NCI-H187 (cell line): ENCODE measurements at regions not wholly inside any gene's neighbourhood (a gene's known extent, or its start where the extent isn't known, plus 50 kb on each side); places are given as distances from the start of the nearest gene placed in this dataset.
"Not testable (repeated sequence)": the region's sequence is repeated elsewhere in the genome, so short reads cannot be mapped to it uniquely, and the experiment has no call there.

ENCODE experiments used
- DNase-seq, 2 experiments: peaks; one replicate each; lab custom pipeline; 2025; lab: John Stamatoyannopoulos, UW

GRCh38 chr4:33067221-33067620, 2347.1 kb downstream of the PCDH7 start:
- no peak for DNase-seq

DNA sequence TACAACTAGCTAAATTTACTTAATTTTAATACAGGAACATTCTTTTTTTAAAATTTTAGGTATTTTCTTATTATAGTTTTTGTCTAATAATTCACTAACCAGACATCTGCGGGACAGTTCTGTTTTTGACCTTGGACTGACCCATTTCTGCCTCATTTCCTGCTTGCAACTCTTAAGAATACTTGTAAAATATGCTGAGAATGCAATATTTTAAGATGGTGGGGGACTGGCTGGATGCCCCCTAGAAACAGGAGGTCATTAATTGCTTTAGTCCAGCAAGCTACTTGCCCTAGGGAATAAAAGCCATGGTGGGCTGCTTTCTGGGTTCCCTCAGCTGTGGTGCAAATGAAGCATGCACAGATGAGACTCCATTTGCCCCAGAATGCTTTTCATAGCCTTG, 2348.4 kb downstream of the PCDH7 start:
- DNase-seq, result no peak

- DNase-seq, result no peak
Observed at GRCh38 chr4:33071535-33071934, 2351.4 kb downstream of the PCDH7 start.

DNA sequence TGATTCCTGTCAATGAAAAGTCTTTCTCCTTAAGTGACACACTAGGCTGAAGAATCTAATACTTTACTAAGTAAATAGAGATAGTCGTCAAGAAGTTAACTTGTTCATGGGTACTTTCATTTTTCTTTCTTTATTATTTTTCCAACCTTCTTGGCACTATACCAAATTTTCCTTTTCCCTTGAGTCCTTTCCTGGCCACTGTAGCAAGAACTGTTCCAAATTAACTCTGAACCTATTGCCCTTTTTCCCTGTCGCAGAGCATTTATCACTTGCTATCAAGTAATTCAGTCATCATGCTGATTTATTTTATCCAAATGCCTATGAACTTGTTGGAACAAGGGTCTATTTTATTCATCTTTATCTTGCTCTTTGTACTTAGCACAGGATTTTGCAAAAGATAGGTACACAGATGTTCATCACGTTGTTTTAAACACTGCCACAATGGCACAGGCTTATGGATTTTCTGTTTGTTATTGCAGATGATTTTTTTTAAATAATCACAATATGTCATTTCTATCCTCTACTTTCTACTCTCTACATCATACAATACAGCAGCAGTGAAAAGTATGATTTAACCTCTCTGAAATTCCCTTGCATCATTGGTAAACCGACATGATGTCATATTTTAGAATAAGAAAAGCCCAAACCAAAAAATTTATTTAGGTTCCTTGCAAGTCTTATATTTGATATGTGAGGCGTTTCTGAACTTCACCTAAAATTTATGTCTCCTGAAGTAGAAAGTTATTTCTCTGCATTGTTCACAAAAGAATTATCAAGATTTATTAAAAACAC, 2352.3 kb downstream of the PCDH7 start:
- DNase-seq, result no peak

- no peak for DNase-seq
Observed at GRCh38 chr4:33073811-33074210, 2353.6 kb downstream of the PCDH7 start.

DNA sequence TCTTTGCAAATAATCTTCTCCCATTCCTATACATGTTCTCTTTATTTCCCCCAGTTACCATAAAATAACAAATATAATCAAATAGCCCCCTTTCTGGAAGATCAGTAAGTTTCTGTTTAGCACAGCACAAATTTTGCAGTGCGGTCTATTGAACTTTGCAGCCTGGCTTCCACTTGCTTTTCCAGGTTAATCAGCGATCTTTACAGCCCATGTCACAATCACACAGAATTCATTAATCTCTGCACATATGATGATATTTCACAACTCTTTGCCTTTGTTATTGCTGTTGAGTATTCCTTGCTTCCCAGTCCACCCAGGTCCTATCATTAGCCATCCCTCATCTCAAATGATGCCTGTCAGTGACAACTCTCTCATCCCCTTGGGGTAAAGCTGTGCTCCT, 2358.0 kb downstream of the PCDH7 start:
- DNase-seq, result no peak

DNA sequence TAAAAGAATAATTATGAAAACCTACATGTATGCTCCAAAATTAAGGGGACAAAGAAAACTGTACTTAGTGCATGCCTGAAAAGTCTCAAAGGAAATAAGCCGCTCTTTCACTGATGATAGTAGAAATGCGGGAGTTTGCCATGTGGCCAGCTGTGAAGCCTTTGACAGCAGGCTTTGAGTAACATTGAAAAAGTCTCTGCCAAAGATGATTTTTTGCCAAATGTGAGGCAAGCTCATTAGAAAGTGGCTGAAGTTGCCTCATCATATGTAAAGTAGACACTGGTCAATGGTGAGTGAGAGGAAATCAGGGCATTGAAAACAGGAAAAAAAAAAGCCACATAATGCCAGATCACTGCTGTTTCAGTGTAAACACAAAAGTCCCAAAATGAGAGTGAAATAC, 2360.1 kb downstream of the PCDH7 start:
- DNase-seq, result no peak

DNA sequence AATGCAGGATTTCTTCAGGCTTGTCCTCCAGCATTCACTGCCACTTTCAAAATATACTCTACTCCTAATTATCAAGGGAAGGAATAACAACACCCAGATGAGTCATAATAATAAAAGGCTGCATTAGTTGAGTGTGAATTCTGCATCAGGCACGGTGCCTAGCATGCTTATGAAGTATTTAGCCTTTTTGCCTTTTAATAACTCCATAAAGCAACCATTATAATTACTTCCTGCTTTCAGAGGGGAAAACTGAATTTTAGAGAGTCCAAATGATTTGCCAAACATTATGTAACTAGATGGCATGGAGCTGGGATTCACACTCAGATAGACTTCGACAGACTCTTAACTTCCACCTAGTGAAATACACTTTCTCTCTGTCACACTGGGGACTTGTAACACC, 2365.5 kb downstream of the PCDH7 start:
- no peak for DNase-seq

GRCh38 chr4:33086331-33086925, 2366.3 kb downstream of the PCDH7 start:
- no peak for DNase-seq

DNA sequence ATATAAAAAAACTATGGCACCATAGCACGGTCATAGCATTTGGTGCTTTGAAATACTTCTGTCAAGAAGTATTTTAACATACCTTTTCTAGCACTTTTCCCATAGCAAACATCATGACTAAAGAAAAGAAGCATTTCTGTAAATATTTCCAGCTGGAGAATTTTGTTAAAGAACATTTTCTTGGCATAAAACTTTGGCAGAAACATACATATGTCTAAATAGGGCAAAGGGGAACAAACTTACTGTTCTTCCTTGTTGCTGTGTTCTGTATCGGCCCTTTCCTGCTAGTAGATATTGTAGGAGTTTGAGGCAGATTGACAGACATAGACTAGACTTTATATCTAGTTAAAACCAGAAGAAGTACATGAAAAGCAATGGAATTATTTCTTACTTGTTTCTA, 2368.5 kb downstream of the PCDH7 start:
- DNase-seq, result no peak

- DNase-seq, result no peak
Observed at GRCh38 chr4:33090910-33091309, 2370.7 kb downstream of the PCDH7 start.

GRCh38 chr4:33091961-33092360, 2371.8 kb downstream of the PCDH7 start:
- no peak for DNase-seq

DNA sequence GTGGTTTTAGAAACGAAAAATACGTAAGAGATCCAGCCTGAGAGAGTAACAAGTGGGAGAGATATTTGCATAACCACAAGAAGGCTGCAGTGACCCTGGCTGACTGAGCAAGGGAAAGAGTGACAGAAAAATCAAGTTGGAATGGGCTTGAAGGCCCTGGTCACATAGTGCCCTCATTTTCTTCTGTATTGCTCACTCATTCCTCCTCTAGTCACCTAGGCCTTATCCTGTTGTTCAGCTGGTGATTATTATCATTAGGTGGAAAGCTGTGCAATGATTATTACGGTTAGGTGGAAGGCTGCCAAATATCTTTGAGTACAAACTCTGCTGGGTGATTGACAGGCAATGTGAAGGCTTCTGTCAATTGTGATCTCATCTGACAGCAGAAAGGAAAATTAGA, 2384.1 kb downstream of the PCDH7 start:
- no peak for DNase-seq

DNA sequence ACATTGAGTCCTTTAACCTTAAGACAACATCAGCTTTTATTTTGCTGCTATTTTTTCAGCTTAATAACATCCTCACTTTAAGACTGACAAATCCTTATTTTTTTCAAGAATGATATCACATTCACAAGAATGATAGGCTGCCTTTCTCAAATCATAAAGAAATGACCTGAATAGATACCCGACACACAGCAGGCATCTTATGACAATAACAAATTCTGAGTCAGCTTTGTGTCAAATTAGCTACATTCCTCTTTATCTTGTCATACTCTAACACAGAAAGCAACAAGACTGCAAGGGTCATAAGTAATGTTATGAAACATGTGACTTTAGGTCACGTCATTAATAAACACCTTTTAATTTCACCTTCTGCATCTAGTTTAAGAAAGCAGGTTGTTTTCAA, 2387.6 kb downstream of the PCDH7 start:
- no peak for DNase-seq

GRCh38 chr4:33111117-33111516, 2390.9 kb downstream of the PCDH7 start:
- no peak for DNase-seq

- DNase-seq, result no peak
Observed at GRCh38 chr4:33116871-33117270, 2396.7 kb downstream of the PCDH7 start.

- no peak for DNase-seq
Observed at GRCh38 chr4:33126002-33126401, 2405.8 kb downstream of the PCDH7 start.

DNA sequence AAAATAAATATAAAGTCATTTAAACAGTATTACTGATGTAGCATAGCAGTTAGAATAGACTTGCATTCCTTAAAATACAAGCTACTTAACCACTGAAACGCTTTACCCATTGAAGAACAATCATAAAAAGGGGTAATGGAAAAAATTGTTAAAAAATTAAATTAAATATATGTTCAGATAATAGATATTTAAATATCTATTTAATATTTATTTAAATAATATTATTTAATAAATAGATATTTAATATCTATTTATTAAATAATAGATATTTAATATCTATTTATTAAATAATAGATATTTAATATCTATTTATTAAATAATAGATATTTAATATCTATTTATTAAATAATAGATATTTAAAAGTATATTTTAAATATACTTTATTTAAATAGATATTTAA, 2410.5 kb downstream of the PCDH7 start:
- DNase-seq, result not testable (repeated sequence)

DNA sequence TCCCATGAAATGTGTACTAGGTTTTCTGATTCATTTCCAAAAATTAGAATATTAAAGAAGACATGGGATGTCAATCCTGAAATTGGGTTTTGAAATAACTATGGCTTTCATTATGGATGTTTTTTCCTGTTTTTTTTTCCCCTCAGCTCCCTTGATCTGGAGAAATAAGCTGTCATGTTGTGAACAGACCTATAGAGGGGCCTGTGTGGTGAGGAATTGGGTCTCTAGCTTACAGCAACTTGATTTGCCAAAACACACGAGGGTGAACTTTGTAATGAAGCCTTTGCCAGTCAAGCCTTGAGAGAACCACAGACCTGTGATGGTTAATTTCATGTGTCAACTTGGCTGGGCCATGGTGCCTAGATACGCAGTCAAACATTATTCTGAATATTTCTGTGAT, 2413.6 kb downstream of the PCDH7 start:
- no peak for DNase-seq

DNA sequence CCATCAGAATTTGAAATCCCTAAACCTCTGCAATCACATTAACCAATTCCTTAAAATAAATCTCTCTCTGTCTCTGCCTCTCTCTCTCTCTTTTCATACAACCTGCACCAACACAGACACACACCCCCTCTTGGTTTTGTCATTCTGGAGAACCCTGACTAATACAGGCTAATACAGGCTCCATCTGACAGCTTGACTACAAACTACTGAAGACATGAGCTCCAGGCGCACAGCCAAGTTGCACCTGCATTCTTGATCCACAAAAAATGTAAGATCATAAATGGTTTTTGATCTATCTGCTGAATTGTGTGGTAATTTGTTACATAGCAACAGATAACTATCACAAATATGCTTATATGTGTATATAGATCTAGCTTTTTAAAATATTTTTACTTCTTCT, 2414.2 kb downstream of the PCDH7 start:
- DNase-seq, result no peak

GRCh38 chr4:33149658-33150524, 2429.7 kb downstream of the PCDH7 start:
- DNase-seq, result no peak

DNA sequence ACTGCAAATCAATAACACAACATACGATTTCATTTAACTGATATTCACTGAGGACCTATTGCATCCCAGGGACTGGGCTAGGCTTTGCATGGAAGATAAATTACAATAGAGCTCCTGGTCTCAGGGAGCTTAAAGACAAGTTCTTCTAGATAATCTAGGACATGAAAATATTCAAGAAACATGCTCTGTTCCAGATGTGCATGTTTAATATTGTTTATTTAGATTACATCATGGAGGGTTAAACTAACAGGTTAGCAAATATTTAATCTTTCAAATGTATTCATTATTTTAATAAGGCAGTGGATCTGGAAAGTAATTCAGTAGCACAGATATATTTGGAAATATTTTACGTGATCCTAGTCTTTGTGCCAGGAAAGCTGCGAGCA, 2430.3 kb downstream of the PCDH7 start:
- DNase-seq, result no peak

DNA sequence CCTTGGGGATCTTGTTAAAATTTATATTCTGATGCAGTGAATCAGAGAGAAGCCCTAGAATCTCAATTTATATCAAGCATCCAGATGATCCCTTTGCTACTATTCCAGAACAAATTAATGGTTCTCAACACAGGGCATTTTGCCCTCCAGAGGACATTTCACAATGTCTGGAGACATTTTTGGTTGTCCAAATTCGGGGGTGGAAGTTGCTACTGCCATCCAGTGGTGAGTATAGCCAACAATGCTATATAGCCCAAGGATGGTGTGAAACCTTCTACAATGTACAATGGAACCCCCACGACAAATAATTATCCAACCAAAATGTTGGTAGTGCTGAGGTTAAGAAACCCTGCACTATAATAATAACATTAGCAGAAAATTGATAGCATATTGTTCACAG, 2440.0 kb downstream of the PCDH7 start:
- DNase-seq, result no peak
